Pons (tissue), 1 donor: ENCODE measurements at regions not wholly inside any gene's neighbourhood (a gene's known extent, or its start where the extent isn't known, plus 50 kb on each side); places are given as distances from the start of the nearest gene placed in this dataset.

Experiments
- DNase-seq: peaks from one replicate; pipeline ENCODE4 v3.0.0-alpha.2; 2016; ENCODE audit warnings: low spot score

DNA sequence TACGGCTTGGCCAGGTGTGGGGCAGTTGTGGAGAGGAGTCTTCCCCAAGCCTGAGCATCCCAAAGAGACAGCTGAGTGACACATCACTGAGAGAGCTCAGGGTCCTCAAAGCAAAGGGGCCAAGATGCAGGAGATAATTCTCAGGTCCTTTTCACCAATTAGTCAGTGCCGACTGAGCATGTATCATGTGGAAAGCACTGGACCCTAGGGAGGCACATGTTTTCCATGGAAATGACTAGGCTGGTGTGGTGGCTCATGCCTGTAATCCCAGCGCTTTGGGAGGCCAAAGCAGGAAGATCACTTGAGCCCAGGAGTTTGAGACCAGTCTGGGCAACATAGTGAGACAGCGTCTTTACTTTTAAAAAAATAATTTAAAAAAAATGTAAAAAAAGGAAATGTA is 67.3 kb upstream of the PRPS1 start:
- DNase-seq = no peak

DNA sequence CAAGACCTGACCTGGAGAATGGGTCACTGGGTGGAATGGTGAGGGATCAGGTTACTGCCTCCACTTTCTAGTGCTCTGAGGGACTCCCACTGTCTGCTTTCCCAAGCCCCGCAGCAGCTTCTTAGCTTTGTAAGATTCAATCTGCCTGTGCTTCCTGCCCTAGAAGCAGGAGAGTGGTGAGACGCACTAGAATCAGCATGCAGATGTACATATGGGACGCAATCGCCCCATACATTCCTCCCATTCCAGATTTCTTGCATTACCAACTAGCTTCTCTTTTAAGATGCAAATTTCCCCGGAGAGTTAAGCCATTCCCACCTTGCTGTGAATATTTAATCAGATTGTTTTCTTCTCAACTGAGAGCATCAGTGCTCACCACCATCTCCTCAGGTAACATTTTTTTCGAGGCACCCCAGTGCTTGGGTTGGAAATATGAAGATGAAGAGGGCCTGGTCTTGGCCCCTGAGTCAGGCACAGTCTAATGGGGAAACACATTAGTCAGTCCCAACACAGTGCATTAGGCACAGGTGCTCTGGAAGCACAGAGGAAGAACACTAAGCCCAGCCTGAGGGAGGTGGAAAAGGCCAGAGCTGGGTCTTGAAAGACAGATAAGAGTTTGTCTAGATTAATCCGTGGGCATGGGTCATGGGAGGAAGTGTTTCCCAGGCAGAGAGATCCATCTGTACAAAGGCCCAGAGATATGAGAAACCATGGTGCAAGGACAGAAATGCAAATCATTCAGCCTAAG is 66.7 kb upstream of the PRPS1 start:
- DNase-seq = no peak

- DNase-seq = no peak
Observed at GRCh38 chrX:107562482-107562881, 65.8 kb upstream of the PRPS1 start.

DNA sequence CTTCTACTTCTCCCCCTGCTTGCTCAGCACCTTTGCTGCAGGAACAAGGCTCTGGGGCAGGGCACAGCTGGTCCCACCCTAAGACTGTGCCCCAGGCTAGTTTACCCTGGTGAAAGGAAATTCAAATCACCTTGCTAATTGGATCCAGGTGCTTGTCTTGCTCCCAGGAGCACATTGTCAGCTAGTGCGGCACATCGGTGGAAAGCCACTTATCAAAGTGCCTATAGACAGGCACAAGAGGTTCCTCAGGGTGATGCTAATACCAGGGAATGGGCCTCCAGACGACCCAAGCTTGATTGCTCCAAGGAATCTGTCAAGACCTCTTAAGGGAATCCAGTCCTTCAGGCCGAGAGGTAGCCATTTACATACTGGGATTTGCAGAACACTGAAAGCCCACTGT is 64.5 kb upstream of the PRPS1 start:
- DNase-seq = no peak

DNA sequence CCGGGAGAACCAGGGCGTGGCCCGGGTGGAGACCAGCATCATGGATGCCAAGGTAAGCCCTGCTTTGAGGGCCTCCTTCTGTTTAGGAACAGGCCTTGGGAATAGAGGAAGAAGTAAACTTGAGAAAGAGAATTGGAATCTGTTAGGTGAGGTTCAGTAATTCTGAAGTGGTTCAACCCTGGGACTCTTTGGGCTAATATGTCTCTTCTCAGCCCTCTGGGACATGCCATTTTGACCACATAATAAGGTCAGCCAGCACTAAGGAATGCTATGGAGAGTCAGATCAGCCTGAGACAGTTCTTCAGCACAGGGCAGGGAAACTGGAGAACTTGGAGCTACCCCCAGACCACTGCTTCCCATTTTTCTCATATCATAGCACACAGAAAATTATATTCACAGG is 63.3 kb upstream of the PRPS1 start:
- DNase-seq = no peak

DNA sequence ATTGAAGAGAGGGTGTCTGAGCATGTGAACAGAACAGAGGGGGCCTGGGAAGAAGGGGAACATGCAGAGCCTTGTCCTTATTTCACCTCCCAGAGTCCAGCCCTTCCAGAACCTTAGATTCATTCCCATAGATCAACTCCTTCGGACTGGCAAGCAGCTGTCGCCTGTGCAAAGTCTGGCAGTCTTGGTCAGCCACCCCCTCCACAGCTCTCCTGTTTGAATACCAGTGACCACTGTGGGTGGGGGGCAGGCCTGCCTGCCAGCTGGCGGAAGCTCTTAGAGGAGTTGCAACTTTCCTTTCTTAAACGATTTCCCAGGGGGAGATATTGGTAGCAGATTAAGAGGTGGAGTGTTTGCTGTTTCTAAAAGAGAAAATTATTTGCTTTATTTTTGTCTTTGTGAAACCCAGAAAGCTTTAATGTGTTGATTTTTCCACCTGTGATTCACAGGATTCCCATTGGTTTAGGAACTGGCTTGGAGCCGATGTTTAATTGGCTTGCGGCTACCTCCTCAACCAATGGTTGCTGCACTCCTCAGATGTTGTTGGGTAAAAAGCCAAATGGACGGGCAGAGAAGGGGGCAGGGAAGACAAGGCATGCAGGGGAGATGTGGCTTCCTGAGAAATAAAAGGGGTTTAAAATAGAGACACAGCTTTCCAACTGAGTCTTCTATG is 62.2 kb upstream of the PRPS1 start:
- DNase-seq = peak; percentile 12

- no peak for DNase-seq
Observed at GRCh38 chrX:107566604-107567262, 61.6 kb upstream of the PRPS1 start.

DNA sequence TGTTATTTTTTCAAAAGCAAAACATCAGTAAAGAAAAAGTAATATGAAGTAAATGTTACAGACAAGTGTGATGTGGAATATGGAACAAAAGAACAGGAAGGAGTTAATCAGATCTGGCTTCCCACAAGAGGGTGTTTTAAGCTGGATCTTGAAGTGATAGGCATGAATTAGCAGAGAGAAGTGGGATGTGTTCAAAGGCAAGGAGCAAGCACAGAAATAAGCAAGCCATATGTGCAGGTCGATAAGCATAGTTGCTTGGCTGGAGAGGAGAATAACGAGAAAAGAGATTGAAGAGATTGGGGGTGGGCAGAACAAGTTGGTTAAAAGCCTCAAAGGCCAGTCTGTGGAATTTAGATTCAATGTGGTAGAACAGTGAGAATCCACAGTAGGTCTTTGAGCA is 60.9 kb upstream of the PRPS1 start:
- no peak for DNase-seq

- no peak for DNase-seq
Observed at GRCh38 chrX:107571296-107571998, 56.9 kb upstream of the PRPS1 start.

DNA sequence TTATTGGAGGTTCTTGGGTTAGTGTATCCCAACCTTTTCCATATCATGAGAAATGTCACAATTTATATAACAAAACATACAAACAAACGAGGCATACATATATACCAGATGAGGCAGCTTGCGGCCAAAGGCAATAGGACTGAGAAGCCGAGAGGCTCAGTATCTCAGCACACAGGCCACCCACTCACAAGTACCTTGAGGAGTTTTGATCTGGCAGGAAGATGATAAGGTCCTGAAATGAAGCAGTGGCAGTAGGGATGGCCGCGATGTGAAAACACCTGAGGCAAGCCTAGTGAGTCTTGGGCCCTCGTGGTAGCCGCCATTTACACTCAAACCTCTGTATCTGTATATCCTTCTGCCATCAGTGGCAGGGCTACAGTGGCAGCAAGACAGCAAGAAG is 55.3 kb upstream of the PRPS1 start:
- no peak for DNase-seq

DNA sequence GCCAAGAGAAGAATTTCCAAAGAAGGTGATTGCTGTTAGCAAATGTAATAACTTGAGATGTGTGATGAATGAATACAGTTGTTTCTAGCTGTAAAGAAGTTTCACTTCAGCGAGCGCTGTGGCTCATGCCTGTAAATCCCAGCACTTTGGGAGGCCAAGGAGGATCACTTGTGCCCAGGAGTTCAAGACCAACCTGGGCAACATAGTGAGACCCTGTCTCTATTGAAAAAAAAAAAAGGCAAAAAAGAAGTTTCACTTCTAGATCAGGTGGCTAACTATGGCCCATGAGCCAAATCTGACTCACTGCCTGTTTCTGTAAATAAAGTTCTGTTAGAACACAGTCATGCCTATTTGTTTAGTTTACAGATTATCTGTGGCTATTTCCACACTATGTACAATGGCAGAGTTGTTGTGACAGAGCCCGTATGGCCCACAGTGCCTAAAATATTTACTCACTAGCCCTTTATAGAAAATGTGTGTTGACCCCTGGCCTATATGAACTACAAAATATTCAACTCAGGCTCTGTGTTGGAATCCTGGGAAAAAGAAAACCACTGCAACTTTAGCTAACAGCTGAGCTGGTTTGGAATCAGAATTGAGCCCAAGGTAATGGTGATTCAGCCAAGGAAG is 54.1 kb upstream of the PRPS1 start:
- DNase-seq = no peak

DNA sequence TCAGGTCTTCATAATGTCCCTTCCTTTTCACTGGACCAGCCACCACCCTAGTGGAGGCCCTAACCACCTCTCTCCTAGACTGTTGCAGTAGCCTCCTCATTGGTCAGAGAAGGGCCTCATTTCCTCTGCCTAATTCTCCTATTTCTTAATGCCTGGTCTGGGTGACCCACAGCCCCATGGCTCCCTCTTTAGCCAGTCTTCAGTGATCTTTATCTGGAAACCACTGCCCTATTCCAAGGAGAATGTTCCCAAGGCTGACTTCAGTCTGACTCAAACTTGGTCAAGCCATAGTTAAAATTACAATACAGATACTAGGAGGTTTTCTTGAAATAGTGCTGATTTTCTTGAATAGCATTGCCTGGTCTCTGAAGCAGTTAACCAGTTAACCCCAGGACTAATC is 53.6 kb upstream of the PRPS1 start:
- DNase-seq = no peak

GRCh38 chrX:107576392-107576791 is 51.9 kb upstream of the PRPS1 start:
- no peak for DNase-seq

DNA sequence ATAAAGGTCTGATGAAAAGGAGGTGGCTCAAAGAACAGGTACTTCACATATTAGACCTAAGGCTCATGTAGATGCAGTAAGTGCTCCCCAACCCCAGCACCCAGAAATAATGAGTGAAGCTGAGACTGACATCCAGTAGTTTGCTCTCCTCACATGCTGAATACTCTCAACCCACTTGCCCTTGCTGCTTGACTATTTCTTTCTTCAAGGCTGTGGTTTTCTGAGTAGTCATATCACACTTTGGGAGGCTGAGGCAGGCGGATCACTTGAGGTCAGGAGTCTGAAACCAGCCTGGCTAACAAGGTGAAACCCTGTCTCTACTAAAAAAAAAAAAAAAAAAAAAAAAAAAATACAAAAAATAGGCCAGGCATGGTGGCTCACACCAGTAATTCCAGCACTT is 51.5 kb upstream of the PRPS1 start:
- DNase-seq = no peak

- no peak for DNase-seq
Observed at GRCh38 chrX:107577933-107578332, 50.4 kb upstream of the PRPS1 start.
